ENCODE measurements at regions not wholly inside any gene's neighbourhood (a gene's known extent, or its start where the extent isn't known, plus 50 kb on each side); places are given as distances from the start of the nearest gene placed in this dataset.

DNA sequence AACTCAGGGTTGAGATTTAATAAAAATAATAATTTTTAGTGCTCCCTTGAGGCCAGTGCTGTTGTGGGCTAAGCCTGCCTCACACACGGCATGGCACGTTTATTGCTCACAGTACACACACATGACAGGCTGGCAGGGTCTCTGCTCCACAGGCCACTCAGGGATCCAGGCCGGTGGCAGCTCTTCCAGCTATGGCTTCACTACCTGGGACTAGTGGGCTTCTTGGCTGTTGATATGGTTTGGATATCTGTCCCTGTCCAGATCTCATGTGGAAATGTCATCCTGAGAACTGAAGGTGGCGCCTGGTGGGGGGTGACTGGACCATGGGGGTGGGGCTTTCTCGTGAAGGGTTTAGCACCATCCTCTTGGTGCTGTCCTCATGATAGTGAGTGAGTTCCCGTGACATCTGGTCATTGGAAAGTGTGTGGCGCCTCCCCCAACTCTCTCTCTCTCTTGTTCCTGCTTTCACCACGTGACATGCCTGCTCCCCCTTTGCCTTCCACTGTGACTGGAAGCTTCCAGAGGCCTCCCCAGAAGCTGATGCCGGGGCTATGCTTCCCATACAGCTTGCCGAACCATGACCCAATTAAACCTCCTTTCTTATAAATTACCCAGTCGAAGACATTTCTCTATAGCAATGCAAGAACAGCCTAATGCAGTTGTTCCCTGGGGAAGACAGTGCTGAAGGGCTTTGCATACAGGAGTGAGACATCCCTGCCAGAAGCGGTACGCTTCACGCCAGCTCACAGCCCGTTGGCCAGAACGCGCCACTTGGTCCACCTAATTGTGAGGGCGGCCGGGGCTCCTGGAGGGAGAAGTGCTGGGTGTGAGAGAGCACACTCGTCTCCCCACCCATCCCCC, 226.9 kb upstream of the C1orf174 start:
- no peak for TF ChIP-seq CTCF (IDR thresholded peaks at IDR 0.05; ENCODE audit: unreplicated experiment)
- H3K36me3 Mint-ChIP-seq (ENCODE audit: low read depth, unreplicated experiment) = peaks cover 11% of the 10 kb centered on the region
- peaks cover 14% of the 10 kb centered on the region for H3K9me3 Mint-ChIP-seq (ENCODE audit: unreplicated experiment)
- no peak for DNase-seq (ENCODE audit: low spot score)
- H3K4me3 Mint-ChIP-seq (ENCODE audit: unreplicated experiment) = no peak overlapping the region
- H3K27me3 Mint-ChIP-seq (ENCODE audit: unreplicated experiment) = peaks cover 9% of the 10 kb centered on the region
- H3K4me1 Mint-ChIP-seq (ENCODE audit: unreplicated experiment) = no peaks in the 10 kb centered on the region
- no peak overlapping the region for H3K27ac Mint-ChIP-seq (ENCODE audit: unreplicated experiment)

DNA sequence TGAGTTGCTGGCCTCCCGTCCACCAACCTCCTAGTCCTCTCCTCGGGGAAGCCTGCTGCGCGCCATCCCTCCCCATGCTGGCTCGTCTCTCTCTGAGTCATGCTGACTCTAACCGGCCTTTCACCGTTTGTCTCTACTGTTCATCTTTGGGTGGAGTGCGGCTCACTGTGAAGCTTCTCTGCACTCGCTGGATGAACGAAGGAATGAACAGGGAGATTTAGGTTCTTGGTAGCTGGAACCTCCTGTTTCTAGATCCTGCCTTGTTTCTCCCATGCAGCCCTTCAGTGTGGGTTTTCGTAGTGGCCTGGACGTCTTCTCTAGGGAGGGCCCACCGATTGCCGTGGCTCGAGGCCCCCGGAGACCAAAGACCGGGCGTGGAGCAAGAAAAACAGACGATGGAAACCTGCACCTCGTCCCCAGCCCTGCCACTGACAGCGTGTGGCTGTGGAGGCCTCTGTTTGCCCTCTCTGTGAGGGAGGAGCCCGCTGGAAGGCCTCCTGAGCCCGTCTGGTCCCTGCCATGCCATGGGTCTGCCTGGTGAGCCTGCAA, 227.6 kb upstream of the C1orf174 start:
- no peak for DNase-seq (ENCODE audit: low spot score)
- H3K4me1 Mint-ChIP-seq (ENCODE audit: unreplicated experiment) = no peaks in the 10 kb centered on the region
- peaks cover 8% of the 10 kb centered on the region for H3K27me3 Mint-ChIP-seq (ENCODE audit: unreplicated experiment)
- no peak overlapping the region for H3K4me3 Mint-ChIP-seq (ENCODE audit: unreplicated experiment)
- peaks cover 11% of the 10 kb centered on the region for H3K36me3 Mint-ChIP-seq (ENCODE audit: low read depth, unreplicated experiment)
- TF ChIP-seq CTCF (IDR thresholded peaks at IDR 0.05; ENCODE audit: unreplicated experiment) = no peak
- no peak overlapping the region for H3K27ac Mint-ChIP-seq (ENCODE audit: unreplicated experiment)
- peaks cover 15% of the 10 kb centered on the region for H3K9me3 Mint-ChIP-seq (ENCODE audit: unreplicated experiment)

GRCh38 chr1:4128616-4129015, 228.5 kb upstream of the C1orf174 start:
- H3K4me1 Mint-ChIP-seq (ENCODE audit: unreplicated experiment) = no peaks in the 10 kb centered on the region
- no peak for DNase-seq (ENCODE audit: low spot score)
- H3K4me3 Mint-ChIP-seq (ENCODE audit: unreplicated experiment) = no peak overlapping the region
- H3K27me3 Mint-ChIP-seq (ENCODE audit: unreplicated experiment) = peaks cover 8% of the 10 kb centered on the region
- H3K9me3 Mint-ChIP-seq (ENCODE audit: unreplicated experiment) = peaks cover 15% of the 10 kb centered on the region
- H3K36me3 Mint-ChIP-seq (ENCODE audit: low read depth, unreplicated experiment) = peaks cover 11% of the 10 kb centered on the region
- H3K27ac Mint-ChIP-seq (ENCODE audit: unreplicated experiment) = no peak overlapping the region
- no peak for TF ChIP-seq CTCF (IDR thresholded peaks at IDR 0.05; ENCODE audit: unreplicated experiment)

DNA sequence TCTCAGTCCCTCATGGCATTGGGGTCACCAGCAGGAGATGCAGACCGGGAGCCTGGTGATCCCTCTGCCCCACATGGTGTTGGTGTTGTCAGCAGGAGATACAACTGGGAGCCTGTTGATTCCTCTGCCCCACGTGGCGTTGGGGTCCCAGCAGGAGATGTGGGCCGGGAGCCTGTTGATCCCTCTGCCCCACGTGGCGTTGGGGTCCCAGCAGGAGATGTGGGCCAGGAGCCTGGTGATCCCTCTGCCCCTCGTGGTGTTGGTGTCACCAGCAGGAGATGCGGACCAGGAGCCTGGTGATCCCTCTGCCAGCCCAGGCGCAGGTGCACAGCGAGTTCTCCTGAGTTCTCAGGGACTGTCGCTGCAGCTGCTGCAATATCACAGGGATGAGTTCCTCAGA, 229.6 kb upstream of the C1orf174 start:
- peaks cover 8% of the 10 kb centered on the region for H3K27me3 Mint-ChIP-seq (ENCODE audit: unreplicated experiment)
- peaks cover 11% of the 10 kb centered on the region for H3K36me3 Mint-ChIP-seq (ENCODE audit: low read depth, unreplicated experiment)
- H3K27ac Mint-ChIP-seq (ENCODE audit: unreplicated experiment) = no peak overlapping the region
- no peak for TF ChIP-seq CTCF (IDR thresholded peaks at IDR 0.05; ENCODE audit: unreplicated experiment)
- H3K4me1 Mint-ChIP-seq (ENCODE audit: unreplicated experiment) = no peaks in the 10 kb centered on the region
- no peak overlapping the region for H3K4me3 Mint-ChIP-seq (ENCODE audit: unreplicated experiment)
- peaks cover 15% of the 10 kb centered on the region for H3K9me3 Mint-ChIP-seq (ENCODE audit: unreplicated experiment)
- DNase-seq (ENCODE audit: low spot score) = no peak

DNA sequence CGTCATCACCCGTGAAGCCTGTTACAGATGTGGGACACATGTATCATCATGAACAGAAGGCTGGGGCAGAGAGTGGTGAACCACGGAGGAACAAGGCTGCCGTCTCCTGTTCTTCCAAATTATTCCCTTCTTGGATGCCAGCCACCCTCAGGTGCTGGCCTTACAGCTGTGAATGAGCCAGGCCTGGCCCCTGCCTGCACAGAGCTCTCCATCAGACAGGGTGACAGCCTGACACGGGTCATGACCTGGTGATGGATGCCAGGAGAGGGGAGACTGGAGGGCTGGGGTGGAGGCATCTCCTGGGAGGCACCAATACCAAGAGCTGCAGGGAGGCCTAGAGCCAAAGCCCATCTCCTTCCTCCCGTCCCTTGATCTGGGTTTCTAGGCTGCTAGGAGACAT, 230.0 kb upstream of the C1orf174 start:
- Mint-ChIP-seq H3K36me3 (ENCODE audit: low read depth, unreplicated experiment) (peaks cover 11% of the 10 kb centered on the region), H3K9me3 (ENCODE audit: unreplicated experiment) (peaks cover 15% of the 10 kb centered on the region)

More for the DNA sequence above, 230.0 kb upstream of the C1orf174 start:
- H3K27me3 Mint-ChIP-seq (ENCODE audit: unreplicated experiment) = peaks cover 8% of the 10 kb centered on the region
- TF ChIP-seq CTCF (IDR thresholded peaks at IDR 0.05; ENCODE audit: unreplicated experiment) = no peak
- H3K27ac Mint-ChIP-seq (ENCODE audit: unreplicated experiment) = no peak overlapping the region
- H3K4me1 Mint-ChIP-seq (ENCODE audit: unreplicated experiment) = no peaks in the 10 kb centered on the region
- no peak overlapping the region for H3K4me3 Mint-ChIP-seq (ENCODE audit: unreplicated experiment)
- DNase-seq (ENCODE audit: low spot score) = no peak
